ENCODE measurements at regions not wholly inside any gene's neighbourhood (a gene's known extent, or its start where the extent isn't known, plus 50 kb on each side); places are given as distances from the start of the nearest gene placed in this dataset.
"Not testable (repeated sequence)": the region's sequence is repeated elsewhere in the genome, so short reads cannot be mapped to it uniquely, and the experiment has no call there.

DNA sequence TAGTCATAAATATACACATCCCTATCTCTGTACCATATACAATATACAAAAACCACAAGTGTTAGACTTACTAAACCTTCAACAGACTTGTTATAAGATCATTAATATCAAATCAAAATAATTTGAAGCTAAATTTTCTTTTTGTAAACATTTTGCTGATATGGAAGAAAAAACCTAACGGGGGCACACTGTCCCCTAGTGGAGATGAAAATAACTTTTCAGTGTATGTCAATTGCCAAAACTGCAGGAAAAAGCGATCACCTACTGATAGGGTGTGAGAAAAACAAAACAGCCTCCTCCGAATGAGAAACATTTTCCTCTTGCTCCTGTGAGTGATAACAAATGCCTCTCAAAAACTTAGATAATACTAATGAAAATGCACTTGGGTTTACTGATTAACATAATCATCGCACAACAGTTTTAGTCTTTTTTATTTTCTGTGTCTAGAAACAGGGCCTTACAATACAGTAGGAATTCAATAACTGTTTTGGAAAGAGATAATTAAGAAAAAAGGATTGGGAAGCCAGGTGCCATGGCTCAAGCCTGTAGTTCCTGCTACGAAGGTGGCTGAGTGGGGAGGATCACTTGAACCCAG lies 322.7 kb downstream of the CRPPA start:
- H3K9me3 ChIP-seq (ENCODE audit: control insufficient read depth in 1 of 2, low read length in 2 of 2), result no peaks in the 10 kb centered on the region
- no peaks in the 10 kb centered on the region for H3K27me3 ChIP-seq (ENCODE audit: low read depth, low read length)
- no peaks in the 10 kb centered on the region for H3K36me3 ChIP-seq (ENCODE audit: control insufficient read depth in 1 of 2, insufficient read depth in 2 of 2, low read length in 2 of 2)
- H3K27ac ChIP-seq (ENCODE audit: low read length), result no peak overlapping the region
- no peak overlapping the region for H3K4me3 ChIP-seq (ENCODE audit: low read depth in 1 of 2, low read length in 2 of 2)
- H3K4me1 ChIP-seq (ENCODE audit: control insufficient read depth in 1 of 2, insufficient read depth in 2 of 2, low read length in 2 of 2), result peaks cover 0 to 11% of the 10 kb centered on the region in 2 donors

DNA sequence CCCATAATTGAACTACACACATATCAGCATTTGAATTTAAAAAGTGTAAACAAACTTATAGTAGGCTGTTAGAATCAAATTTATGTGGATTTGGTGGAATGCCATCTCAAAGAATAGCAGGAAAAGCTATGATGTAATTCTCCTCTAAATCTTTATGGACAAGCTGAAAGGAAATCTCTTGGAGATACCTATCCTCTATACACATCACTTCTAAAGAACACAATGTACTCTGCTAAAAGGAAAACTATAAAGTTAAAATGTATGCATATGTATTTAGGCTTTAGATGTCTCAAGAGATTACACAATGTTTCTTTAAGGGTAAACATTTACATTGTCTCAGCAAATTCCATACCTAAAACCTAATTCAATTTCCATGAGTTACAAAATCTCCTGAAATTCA lies 323.3 kb downstream of the CRPPA start:
- Histone ChIP-seq H3K27ac (ENCODE audit: low read length) (no peak overlapping the region), H3K4me1 (ENCODE audit: control insufficient read depth in 1 of 2, insufficient read depth in 2 of 2, low read length in 2 of 2) (peaks cover 0 to 11% of the 10 kb centered on the region in 2 donors), H3K27me3 (ENCODE audit: low read depth, low read length) (no peaks in the 10 kb centered on the region), H3K36me3 (ENCODE audit: control insufficient read depth in 1 of 2, insufficient read depth in 2 of 2, low read length in 2 of 2) (no peaks in the 10 kb centered on the region), H3K9me3 (ENCODE audit: control insufficient read depth in 1 of 2, low read length in 2 of 2) (no peaks in the 10 kb centered on the region), H3K4me3 (ENCODE audit: low read depth in 1 of 2, low read length in 2 of 2) (no peak overlapping the region)

DNA sequence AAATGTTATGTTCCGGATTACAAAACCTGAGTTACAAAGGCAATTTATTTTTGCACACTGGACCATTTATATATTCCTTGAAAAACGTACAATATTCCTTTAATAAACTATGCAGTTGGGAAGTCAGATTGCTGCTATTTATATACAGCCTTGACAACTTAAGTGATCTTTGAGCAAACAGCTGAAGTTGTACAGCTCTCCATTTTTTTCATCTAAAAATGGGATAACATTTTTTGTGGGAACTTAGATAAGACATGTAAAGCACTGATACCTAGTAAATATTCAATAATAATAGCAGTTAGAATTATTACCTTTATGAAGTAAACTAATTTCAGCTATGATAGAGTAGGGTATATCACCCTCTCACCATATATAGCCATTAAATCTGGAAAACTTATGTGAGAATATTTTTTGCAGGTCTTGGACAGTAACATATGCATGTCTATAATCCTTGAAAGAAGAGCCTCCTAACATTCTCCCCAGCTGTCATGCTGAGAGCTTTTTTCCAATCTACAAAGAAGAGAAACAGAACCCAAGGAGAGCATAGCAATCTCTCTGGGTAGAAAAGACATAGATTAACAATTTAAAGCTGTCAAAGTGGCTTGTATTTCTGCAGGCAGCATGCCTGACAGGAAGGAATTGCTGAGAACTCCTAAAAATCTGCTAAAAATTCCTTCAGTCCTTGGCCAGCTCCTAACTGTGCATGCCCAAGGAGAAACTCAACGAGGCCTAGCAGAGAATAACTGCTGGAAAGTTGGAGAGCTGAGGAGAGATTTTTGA lies 326.0 kb downstream of the CRPPA start:
- Histone ChIP-seq H3K27me3 (ENCODE audit: low read depth, low read length) (no peaks in the 10 kb centered on the region), H3K4me3 (ENCODE audit: low read depth in 1 of 2, low read length in 2 of 2) (no peak overlapping the region), H3K36me3 (ENCODE audit: control insufficient read depth in 1 of 2, insufficient read depth in 2 of 2, low read length in 2 of 2) (no peaks in the 10 kb centered on the region), H3K27ac (ENCODE audit: low read length) (no peak overlapping the region), H3K9me3 (ENCODE audit: control insufficient read depth in 1 of 2, low read length in 2 of 2) (no peaks in the 10 kb centered on the region), H3K4me1 (ENCODE audit: control insufficient read depth in 1 of 2, insufficient read depth in 2 of 2, low read length in 2 of 2) (peaks cover 0 to 11% of the 10 kb centered on the region in 2 donors)

DNA sequence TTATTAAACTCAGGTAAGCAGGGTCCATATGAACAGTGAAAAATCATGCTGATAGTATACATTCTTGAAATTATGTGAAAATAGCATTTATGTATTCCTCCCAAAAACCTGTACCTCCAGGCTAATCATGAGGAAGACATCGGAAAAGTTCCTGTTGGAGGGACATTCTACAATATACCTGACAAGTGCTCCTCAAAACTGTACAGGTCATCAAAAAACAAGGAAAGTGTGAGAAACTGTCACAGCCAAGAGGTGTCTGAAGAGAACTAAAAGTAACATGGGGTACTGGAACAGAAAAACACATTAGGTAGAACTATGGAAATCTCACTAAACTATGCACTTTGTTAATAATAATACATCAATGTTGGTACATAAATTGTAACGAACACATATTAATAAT lies 326.7 kb downstream of the CRPPA start:
- no peak overlapping the region for H3K27ac ChIP-seq (ENCODE audit: low read length)
- H3K4me1 ChIP-seq (ENCODE audit: control insufficient read depth in 1 of 2, insufficient read depth in 2 of 2, low read length in 2 of 2), result peaks cover 0 to 11% of the 10 kb centered on the region in 2 donors
- no peak overlapping the region for H3K4me3 ChIP-seq (ENCODE audit: low read depth in 1 of 2, low read length in 2 of 2)
- H3K27me3 ChIP-seq (ENCODE audit: low read depth, low read length), result no peaks in the 10 kb centered on the region
- H3K9me3 ChIP-seq (ENCODE audit: control insufficient read depth in 1 of 2, low read length in 2 of 2), result no peaks in the 10 kb centered on the region
- H3K36me3 ChIP-seq (ENCODE audit: control insufficient read depth in 1 of 2, insufficient read depth in 2 of 2, low read length in 2 of 2), result no peaks in the 10 kb centered on the region

DNA sequence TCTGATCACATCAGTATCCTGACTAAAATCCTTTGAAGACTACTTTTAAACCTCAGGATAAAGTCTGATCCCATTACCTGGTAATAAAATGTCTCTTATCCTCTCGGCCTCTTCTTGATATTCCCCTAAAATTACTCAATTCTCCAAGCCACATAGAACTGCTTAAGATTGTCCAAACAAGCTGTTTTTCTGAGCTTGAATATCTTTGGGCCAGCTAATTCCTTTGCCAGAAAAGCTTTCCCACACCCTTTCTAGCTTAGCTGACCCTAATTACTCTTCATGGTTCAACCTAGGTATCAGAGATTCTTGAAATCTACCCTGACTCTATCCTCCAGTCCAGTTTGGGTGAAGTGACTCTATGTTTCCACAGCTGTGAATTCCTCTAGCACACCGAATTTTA lies 328.6 kb downstream of the CRPPA start:
- Histone ChIP-seq H3K4me1 (ENCODE audit: control insufficient read depth in 1 of 2, insufficient read depth in 2 of 2, low read length in 2 of 2) (peaks cover 0 to 11% of the 10 kb centered on the region in 2 donors), H3K27ac (ENCODE audit: low read length) (no peak overlapping the region), H3K27me3 (ENCODE audit: low read depth, low read length) (no peaks in the 10 kb centered on the region), H3K9me3 (ENCODE audit: control insufficient read depth in 1 of 2, low read length in 2 of 2) (no peaks in the 10 kb centered on the region), H3K36me3 (ENCODE audit: control insufficient read depth in 1 of 2, insufficient read depth in 2 of 2, low read length in 2 of 2) (no peaks in the 10 kb centered on the region), H3K4me3 (ENCODE audit: low read depth in 1 of 2, low read length in 2 of 2) (no peak overlapping the region)

DNA sequence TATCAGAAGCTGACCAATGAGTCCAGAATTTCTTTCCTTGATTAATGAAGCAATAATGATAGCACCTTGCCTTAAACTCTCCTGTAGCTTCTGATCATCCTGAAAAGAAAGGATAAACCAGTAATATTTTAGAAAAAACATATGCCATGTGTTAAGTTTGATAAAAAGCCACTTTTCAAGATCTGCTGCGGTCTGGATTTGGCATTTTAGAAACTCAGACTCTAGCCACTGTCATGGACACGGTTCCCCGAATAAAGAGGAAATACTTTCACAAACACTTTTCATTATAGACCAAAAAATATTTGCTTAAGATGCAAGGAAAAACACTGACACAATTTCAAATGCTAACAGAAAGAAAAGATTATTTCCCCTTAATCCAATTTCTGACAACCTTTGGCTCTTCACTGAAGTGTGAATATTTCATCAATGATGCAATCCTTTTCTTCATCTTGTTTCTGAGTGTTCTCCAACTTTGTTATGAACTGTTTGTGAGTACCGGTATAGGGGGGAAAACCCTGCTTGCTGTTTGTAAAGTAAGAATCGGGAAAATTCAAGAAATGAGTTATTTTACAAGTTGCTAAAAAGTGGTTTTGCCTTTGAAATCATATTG lies 329.5 kb downstream of the CRPPA start:
- H3K9me3 ChIP-seq (ENCODE audit: control insufficient read depth in 1 of 2, low read length in 2 of 2), result no peaks in the 10 kb centered on the region
- no peak overlapping the region for H3K27ac ChIP-seq (ENCODE audit: low read length)
- H3K4me1 ChIP-seq (ENCODE audit: control insufficient read depth in 1 of 2, insufficient read depth in 2 of 2, low read length in 2 of 2), result peaks cover 0 to 11% of the 10 kb centered on the region in 2 donors
- no peaks in the 10 kb centered on the region for H3K36me3 ChIP-seq (ENCODE audit: control insufficient read depth in 1 of 2, insufficient read depth in 2 of 2, low read length in 2 of 2)
- no peak overlapping the region for H3K4me3 ChIP-seq (ENCODE audit: low read depth in 1 of 2, low read length in 2 of 2)
- no peaks in the 10 kb centered on the region for H3K27me3 ChIP-seq (ENCODE audit: low read depth, low read length)

DNA sequence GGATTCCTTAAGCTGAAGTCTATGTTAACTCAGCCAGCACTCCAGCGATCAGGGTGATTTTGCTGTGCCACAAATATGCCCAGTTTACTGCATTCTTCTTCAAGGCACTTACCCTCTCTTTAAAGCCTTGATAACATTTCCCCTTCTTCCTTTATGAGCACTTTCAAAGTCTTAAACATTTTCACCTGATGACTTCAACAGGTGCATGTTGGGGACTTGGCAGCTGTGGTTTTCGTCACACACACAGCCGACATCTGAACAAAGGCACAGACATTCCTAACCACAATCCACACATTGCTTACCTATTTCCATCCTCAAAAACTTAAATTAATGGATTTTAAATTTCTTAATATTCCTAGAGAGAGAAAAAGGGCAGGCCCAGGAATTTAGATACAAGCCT lies 331.5 kb downstream of the CRPPA start:
- Histone ChIP-seq H3K27ac (ENCODE audit: low read length) (no peak overlapping the region), H3K4me1 (ENCODE audit: control insufficient read depth in 1 of 2, insufficient read depth in 2 of 2, low read length in 2 of 2) (peaks cover 0 to 3% of the 10 kb centered on the region in 2 donors), H3K9me3 (ENCODE audit: control insufficient read depth in 1 of 2, low read length in 2 of 2) (no peaks in the 10 kb centered on the region), H3K36me3 (ENCODE audit: control insufficient read depth in 1 of 2, insufficient read depth in 2 of 2, low read length in 2 of 2) (no peaks in the 10 kb centered on the region), H3K4me3 (ENCODE audit: low read depth in 1 of 2, low read length in 2 of 2) (no peak overlapping the region), H3K27me3 (ENCODE audit: low read depth, low read length) (no peaks in the 10 kb centered on the region)

DNA sequence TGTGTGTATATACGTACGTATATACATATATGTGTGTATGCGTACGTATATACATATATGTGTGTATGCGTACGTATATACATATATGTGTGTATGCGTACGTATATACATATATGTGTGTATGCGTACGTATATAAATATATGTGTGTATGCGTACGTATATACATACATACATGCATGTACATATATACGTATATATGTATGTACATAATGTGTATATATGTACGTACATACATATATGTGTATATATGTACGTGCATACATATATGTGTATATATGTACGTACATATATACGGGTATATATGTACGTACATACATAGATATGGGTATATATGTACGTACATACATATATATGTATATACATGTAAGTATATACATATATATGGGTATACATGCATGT lies 332.1 kb downstream of the CRPPA start:
- H3K27ac ChIP-seq (ENCODE audit: low read length), result no peak overlapping the region
- H3K4me3 ChIP-seq (ENCODE audit: low read depth in 1 of 2, low read length in 2 of 2), result no peak overlapping the region
- H3K4me1 ChIP-seq (ENCODE audit: control insufficient read depth in 1 of 2, insufficient read depth in 2 of 2, low read length in 2 of 2), result no peaks in the 10 kb centered on the region
- H3K9me3 ChIP-seq (ENCODE audit: control insufficient read depth in 1 of 2, low read length in 2 of 2), result no peaks in the 10 kb centered on the region
- H3K27me3 ChIP-seq (ENCODE audit: low read depth, low read length), result no peaks in the 10 kb centered on the region
- no peaks in the 10 kb centered on the region for H3K36me3 ChIP-seq (ENCODE audit: control insufficient read depth in 1 of 2, insufficient read depth in 2 of 2, low read length in 2 of 2)

DNA sequence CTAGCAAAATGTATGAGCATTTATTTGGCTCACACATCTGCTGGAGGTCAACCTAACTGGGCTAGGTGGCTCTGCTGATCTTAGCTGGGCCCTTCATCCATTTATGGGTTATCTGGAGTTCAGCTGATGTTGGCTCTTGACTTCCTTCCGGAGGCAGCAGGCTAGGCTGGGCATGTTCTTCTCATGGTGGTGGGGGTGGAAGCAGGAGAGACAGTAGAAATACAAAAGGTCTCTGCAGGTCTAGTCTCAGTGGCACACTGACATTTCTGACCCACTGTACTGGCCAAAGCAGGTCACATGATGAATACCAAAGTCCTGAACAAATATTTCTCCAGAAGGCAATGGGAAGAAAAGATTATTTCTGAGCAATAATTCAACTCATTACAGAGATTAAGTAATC lies 334.6 kb downstream of the CRPPA start:
- no peaks in the 10 kb centered on the region for H3K36me3 ChIP-seq (ENCODE audit: control insufficient read depth in 1 of 2, insufficient read depth in 2 of 2, low read length in 2 of 2)
- no peak overlapping the region for H3K27ac ChIP-seq (ENCODE audit: low read length)
- H3K9me3 ChIP-seq (ENCODE audit: control insufficient read depth in 1 of 2, low read length in 2 of 2), result no peaks in the 10 kb centered on the region
- no peaks in the 10 kb centered on the region for H3K27me3 ChIP-seq (ENCODE audit: low read depth, low read length)
- H3K4me3 ChIP-seq (ENCODE audit: low read depth in 1 of 2, low read length in 2 of 2), result no peak overlapping the region
- H3K4me1 ChIP-seq (ENCODE audit: control insufficient read depth in 1 of 2, insufficient read depth in 2 of 2, low read length in 2 of 2), result no peaks in the 10 kb centered on the region

DNA sequence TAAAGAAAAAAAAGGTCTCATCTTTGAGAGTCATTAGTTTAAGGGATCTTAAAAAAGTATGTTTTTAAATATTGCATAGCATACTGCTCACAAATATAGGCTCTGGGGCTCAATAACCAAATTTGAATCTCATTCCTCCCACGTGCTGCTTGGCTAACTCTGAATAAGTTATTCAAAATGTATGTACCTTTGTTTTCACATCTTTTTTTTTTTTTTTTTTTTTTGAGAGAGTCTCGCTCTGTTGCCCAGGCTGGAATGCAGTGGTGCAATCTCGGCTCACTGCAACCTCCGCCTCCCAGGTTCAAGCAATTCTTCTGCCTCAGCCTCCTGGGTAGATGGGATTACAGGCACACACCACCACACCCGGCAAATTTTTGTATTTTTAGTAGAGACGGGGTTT lies 335.6 kb downstream of the CRPPA start:
- not testable (repeated sequence) for H3K4me3 ChIP-seq (ENCODE audit: low read depth in 1 of 2, low read length in 2 of 2); H3K36me3 ChIP-seq (ENCODE audit: control insufficient read depth in 1 of 2, insufficient read depth in 2 of 2, low read length in 2 of 2); H3K27ac ChIP-seq (ENCODE audit: low read length); H3K9me3 ChIP-seq (ENCODE audit: control insufficient read depth in 1 of 2, low read length in 2 of 2); H3K27me3 ChIP-seq (ENCODE audit: low read depth, low read length); H3K4me1 ChIP-seq (ENCODE audit: control insufficient read depth in 1 of 2, insufficient read depth in 2 of 2, low read length in 2 of 2)

DNA sequence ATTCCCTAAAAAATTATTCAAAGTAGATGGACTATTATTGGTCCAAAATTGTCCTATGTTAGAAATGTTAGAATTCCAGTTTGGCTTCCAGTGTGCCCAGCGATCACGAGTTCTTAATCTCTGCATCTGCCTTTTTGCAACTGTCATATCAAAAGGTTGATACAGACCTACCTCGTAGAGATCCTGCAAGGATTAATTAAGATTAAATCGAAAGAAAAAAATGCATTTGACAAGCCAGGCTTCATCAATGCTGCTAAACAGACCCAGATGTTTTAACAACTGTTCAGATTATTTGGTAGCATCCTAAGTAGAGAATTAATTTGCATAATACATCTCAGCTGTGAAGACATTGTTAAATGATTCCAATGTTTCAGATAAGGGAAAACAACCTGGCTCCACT lies 336.5 kb downstream of the CRPPA start:
- no peaks in the 10 kb centered on the region for H3K4me1 ChIP-seq (ENCODE audit: control insufficient read depth in 1 of 2, insufficient read depth in 2 of 2, low read length in 2 of 2)
- no peaks in the 10 kb centered on the region for H3K27me3 ChIP-seq (ENCODE audit: low read depth, low read length)
- H3K27ac ChIP-seq (ENCODE audit: low read length), result no peak overlapping the region
- no peaks in the 10 kb centered on the region for H3K36me3 ChIP-seq (ENCODE audit: control insufficient read depth in 1 of 2, insufficient read depth in 2 of 2, low read length in 2 of 2)
- no peaks in the 10 kb centered on the region for H3K9me3 ChIP-seq (ENCODE audit: control insufficient read depth in 1 of 2, low read length in 2 of 2)
- H3K4me3 ChIP-seq (ENCODE audit: low read depth in 1 of 2, low read length in 2 of 2), result no peak overlapping the region
